Stimulated activated CD8-positive, alpha-beta memory T cell treated with anti-CD3 and anti-CD28 coated beads, Interleukin-7, amount 100 ng/mL, for 48 hours (primary cell): ENCODE measurements at regions not wholly inside any gene's neighbourhood (a gene's known extent, or its start where the extent isn't known, plus 50 kb on each side); places are given as distances from the start of the nearest gene placed in this dataset.

Experiments
- DNase-seq, 2 donors: peaks; one replicate each; pipeline ENCODE4 v3.0.0-alpha.2; 2020; ENCODE audit warnings: low read depth in 1 of 2; ENCODE audit errors: extremely low read depth in 1 of 2

- DNase-seq = no peak
These were observed 204.4 kb upstream of the NUDT4 start for GRCh38 chr12:93173178-93173957.

GRCh38 chr12:93174048-93174447 is 203.7 kb upstream of the NUDT4 start:
- DNase-seq = no peak

- DNase-seq = no peak
These were observed 203.3 kb upstream of the NUDT4 start for GRCh38 chr12:93174473-93174872.

GRCh38 chr12:93176165-93176564 is 201.6 kb upstream of the NUDT4 start:
- no peak for DNase-seq

GRCh38 chr12:93176610-93177126 is 201.1 kb upstream of the NUDT4 start:
- DNase-seq = no peak

- DNase-seq = no peak
These were observed 200.2 kb upstream of the NUDT4 start for GRCh38 chr12:93177208-93178153.

- no peak for DNase-seq
These were observed 199.4 kb upstream of the NUDT4 start for GRCh38 chr12:93178154-93178878.

- DNase-seq = no peak
These were observed 197.9 kb upstream of the NUDT4 start for GRCh38 chr12:93179792-93180191.

GRCh38 chr12:93180566-93180965 is 197.2 kb upstream of the NUDT4 start:
- no peak for DNase-seq

- no peak for DNase-seq
These were observed 196.2 kb upstream of the NUDT4 start for GRCh38 chr12:93181409-93181965.

GRCh38 chr12:93183940-93184671 is 193.6 kb upstream of the NUDT4 start:
- no peak for DNase-seq

GRCh38 chr12:93184672-93185368 is 192.9 kb upstream of the NUDT4 start:
- DNase-seq = no peak

- DNase-seq = no peak
These were observed 192.4 kb upstream of the NUDT4 start for GRCh38 chr12:93185369-93185741.

- no peak for DNase-seq
These were observed 191.6 kb upstream of the NUDT4 start for GRCh38 chr12:93186131-93186530.

GRCh38 chr12:93186621-93187020 is 191.1 kb upstream of the NUDT4 start:
- DNase-seq = no peak

GRCh38 chr12:93191423-93191822 is 186.3 kb upstream of the NUDT4 start:
- DNase-seq = no peak

- DNase-seq = no peak
These were observed 185.8 kb upstream of the NUDT4 start for GRCh38 chr12:93191956-93192355.

- DNase-seq = no peak
These were observed 184.8 kb upstream of the NUDT4 start for GRCh38 chr12:93192878-93193277.

- no peak for DNase-seq
These were observed 182.2 kb upstream of the NUDT4 start for GRCh38 chr12:93195511-93195910.
